ENCODE measurements at regions not wholly inside any gene's neighbourhood (a gene's known extent, or its start where the extent isn't known, plus 50 kb on each side); places are given as distances from the start of the nearest gene placed in this dataset.

DNA sequence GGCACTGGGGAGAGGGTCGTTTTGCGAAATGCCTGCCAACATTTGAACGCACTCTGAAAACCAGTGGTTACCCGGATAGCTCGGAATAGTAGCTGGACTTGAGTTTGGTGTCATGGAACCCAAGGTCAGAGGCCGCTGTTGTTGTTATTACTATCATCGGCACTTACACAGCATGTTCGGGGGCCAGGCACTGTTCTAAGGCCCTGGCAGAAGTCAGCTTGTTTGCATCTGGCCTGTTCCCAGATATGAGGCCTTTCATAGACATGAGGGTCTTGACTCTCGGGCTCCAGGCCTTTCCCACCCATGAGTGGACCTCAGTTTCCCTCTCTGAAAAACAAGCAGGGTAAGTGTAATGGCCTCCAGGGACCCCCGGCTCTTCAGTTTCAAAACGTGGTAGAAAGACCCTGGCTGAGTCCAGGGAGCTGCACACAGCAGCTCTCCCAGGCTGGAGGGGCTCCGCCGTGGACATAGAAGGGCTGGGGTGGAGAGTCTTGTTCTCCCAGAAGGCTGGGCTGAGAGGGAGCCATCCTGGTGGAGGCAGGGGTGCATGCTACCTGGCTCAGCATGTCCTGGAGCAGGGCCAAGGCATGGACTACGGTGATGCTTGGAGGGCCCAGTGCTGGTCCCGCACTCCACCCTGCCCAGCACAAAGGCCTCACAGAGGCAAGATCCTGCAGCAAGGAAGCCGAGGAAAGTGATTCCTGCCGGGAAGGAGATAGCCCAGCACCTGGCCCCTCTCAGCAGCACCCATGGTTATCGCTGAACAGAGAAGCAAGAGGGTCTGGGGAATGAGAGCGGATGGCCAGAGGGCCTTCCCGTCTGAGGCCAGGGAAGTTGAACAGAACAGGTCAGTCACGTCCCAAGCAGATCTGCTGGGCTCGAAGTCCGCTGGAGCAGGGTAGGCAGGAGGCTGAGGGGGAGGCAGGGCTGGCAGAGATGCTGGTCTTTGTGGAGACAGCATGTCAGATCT, 63.5 kb upstream of the C14orf180 start:
- ChIA-PET CTCF (no interaction called here), POLR2A (no interaction called here)
- Histone ChIP-seq H3K4me2 (replicated peaks; ENCODE audit: low read depth, low read length, poor library complexity, severe bottlenecking) (no peak overlapping the region), H3K27ac (ENCODE audit: low read length in 2 of 2) (no peak overlapping the region), H3K9ac (ENCODE audit: low read length) (no peak overlapping the region), H3K9me3 (ENCODE audit: control extremely low read depth in 1 of 3, control insufficient read depth in 2 of 3, insufficient read depth in 1 of 3, low read length in 2 of 3) (peaks cover 0 to 26% (median 0%) of the 10 kb centered on the region in 3 donors), H3K4me1 (ENCODE audit: control insufficient read depth in 2 of 2, insufficient read depth in 2 of 2, low read length in 2 of 2) (no peaks in the 10 kb centered on the region), H3K4me3 (ENCODE audit: control extremely low read depth in 1 of 5, extremely low read depth in 1 of 5, insufficient read depth in 1 of 5, low read depth in 2 of 5, low read length in 4 of 5) (no peak overlapping the region), H3K36me3 (replicated peaks in 1 of 2; ENCODE audit: control extremely low read depth in 1 of 2, control insufficient read depth in 1 of 2, extremely low read depth in 1 of 2, insufficient read depth in 2 of 2, low read length in 1 of 2) (no peaks in the 10 kb centered on the region), H4K20me1 (ENCODE audit: control insufficient read depth, insufficient read depth, low read length, poor library complexity, severe bottlenecking) (no peaks in the 10 kb centered on the region), H3K79me2 (ENCODE audit: control insufficient read depth, insufficient read depth, low read length) (no peaks in the 10 kb centered on the region), H3K27me3 (replicated peaks in 1 of 4; ENCODE audit: control extremely low read depth in 1 of 4, control insufficient read depth in 3 of 4, insufficient read depth in 4 of 4, low read length in 3 of 4) (peaks cover 0 to 3% (median 0%) of the 10 kb centered on the region in 4 experiments), H2AFZ (ENCODE audit: insufficient read depth, low read depth, low read length, poor library complexity, severe bottlenecking) (no peak overlapping the region)
- intact Hi-C loops (cut with micrococcal nuclease): no loop called here
- Mint-ChIP-seq H3K9me3 (ENCODE audit: insufficient read depth) (peaks cover 3% of the 10 kb centered on the region), H3K4me3 (no peak overlapping the region), H3K4me1 (no peaks in the 10 kb centered on the region), H3K27ac (no peak overlapping the region), H3K27me3 (peaks cover 7% of the 10 kb centered on the region)
- ATAC-seq (ENCODE audit: low read depth) (no peak), DNase-seq (no peak)
- no peak for TF ChIP-seq EZH2 (IDR thresholded peaks at IDR 0.05; ENCODE audit: borderline replicate concordance, insufficient read depth, low read depth, low read length, poor library complexity, severe bottlenecking)
- 93% methylated on average over 21 of the region's 23 CpGs for WGBS (ENCODE audit: insufficient coverage)

DNA sequence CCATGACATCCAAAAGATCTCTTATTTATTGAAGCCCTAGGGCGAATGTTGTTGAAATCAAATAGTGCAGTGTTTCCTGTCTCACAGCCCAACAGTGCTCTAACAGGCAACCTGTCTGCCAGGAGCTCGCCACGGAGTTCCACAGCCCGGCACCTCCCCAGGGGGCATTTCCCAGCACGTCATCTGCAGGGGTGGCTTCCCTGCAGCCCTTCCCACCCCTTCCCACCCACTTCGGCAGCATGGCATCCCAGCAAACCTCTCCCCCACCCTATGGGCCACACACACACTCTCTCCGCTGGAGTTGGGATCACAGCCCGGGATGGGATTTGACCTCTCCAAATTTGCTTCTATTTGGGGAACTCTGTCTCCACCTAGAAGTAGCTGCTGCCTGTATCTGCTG, 62.7 kb upstream of the C14orf180 start:
- peaks cover 7% of the 10 kb centered on the region for H3K27me3 Mint-ChIP-seq
- Histone ChIP-seq H3K4me1 (ENCODE audit: control insufficient read depth in 2 of 2, insufficient read depth in 2 of 2, low read length in 2 of 2) (no peaks in the 10 kb centered on the region), H3K27ac (ENCODE audit: low read length in 2 of 2) (no peak overlapping the region), H3K9me3 (ENCODE audit: control extremely low read depth in 1 of 3, control insufficient read depth in 2 of 3, insufficient read depth in 1 of 3, low read length in 2 of 3) (peaks cover 0 to 26% (median 0%) of the 10 kb centered on the region in 3 donors), H3K36me3 (replicated peaks in 1 of 2; ENCODE audit: control extremely low read depth in 1 of 2, control insufficient read depth in 1 of 2, extremely low read depth in 1 of 2, insufficient read depth in 2 of 2, low read length in 1 of 2) (no peaks in the 10 kb centered on the region), H2AFZ (ENCODE audit: insufficient read depth, low read depth, low read length, poor library complexity, severe bottlenecking) (no peak overlapping the region), H3K4me3 (ENCODE audit: control extremely low read depth in 1 of 5, extremely low read depth in 1 of 5, insufficient read depth in 1 of 5, low read depth in 2 of 5, low read length in 4 of 5) (no peak overlapping the region), H3K79me2 (ENCODE audit: control insufficient read depth, insufficient read depth, low read length) (no peaks in the 10 kb centered on the region), H3K4me2 (replicated peaks; ENCODE audit: low read depth, low read length, poor library complexity, severe bottlenecking) (no peak overlapping the region), H3K9ac (ENCODE audit: low read length) (no peak overlapping the region), H3K27me3 (replicated peaks in 1 of 4; ENCODE audit: control extremely low read depth in 1 of 4, control insufficient read depth in 3 of 4, insufficient read depth in 4 of 4, low read length in 3 of 4) (peaks cover 0 to 3% (median 0%) of the 10 kb centered on the region in 4 experiments), H4K20me1 (ENCODE audit: control insufficient read depth, insufficient read depth, low read length, poor library complexity, severe bottlenecking) (no peaks in the 10 kb centered on the region)
- no peak overlapping the region for H3K27ac Mint-ChIP-seq
- no peak overlapping the region for H3K4me3 Mint-ChIP-seq
- TF ChIP-seq CTCF (IDR thresholded peaks at IDR 0.05) (no peak), EZH2 (IDR thresholded peaks at IDR 0.05; ENCODE audit: borderline replicate concordance, insufficient read depth, low read depth, low read length, poor library complexity, severe bottlenecking) (no peak)
- 63% methylated on average over 8 of the region's 8 CpGs for WGBS (ENCODE audit: insufficient coverage)
- H3K4me1 Mint-ChIP-seq: no peaks in the 10 kb centered on the region
- POLR2A ChIA-PET: no interaction called here
- ATAC-seq (ENCODE audit: low read depth) (no peak), DNase-seq (no peak)
- intact Hi-C loops (cut with micrococcal nuclease): no loop called here
- peaks cover 3% of the 10 kb centered on the region for H3K9me3 Mint-ChIP-seq (ENCODE audit: insufficient read depth)
- CTCF ChIA-PET: no interaction called here
